ENCODE measurements at regions not wholly inside any gene's neighbourhood (a gene's known extent, or its start where the extent isn't known, plus 50 kb on each side); places are given as distances from the start of the nearest gene placed in this dataset.

DNA sequence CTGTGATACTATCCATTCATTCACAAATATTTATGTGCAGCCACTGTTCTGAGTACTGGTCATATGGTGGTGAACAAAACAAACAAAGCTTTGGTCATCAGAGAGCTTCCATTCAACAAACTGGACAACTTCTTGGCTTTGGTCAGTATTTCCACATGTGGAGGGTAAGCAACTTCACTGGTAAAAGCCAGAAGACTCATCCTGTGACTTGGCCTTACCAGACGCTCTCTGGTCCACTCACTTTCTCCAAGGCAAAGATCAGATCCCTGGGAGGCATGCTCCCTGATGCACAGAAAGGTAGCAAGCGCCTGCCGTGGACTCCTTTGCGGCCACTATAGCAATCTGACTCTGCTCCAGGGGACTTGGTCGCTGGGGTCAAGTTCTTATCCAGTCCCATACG, 179.5 kb downstream of the EN1 start:
- no peak for DNase-seq (ENCODE audit: low read depth, low spot score)
- no peaks in the 10 kb centered on the region for H3K36me3 ChIP-seq (ENCODE audit: insufficient read depth, insufficient read length, low read length)

DNA sequence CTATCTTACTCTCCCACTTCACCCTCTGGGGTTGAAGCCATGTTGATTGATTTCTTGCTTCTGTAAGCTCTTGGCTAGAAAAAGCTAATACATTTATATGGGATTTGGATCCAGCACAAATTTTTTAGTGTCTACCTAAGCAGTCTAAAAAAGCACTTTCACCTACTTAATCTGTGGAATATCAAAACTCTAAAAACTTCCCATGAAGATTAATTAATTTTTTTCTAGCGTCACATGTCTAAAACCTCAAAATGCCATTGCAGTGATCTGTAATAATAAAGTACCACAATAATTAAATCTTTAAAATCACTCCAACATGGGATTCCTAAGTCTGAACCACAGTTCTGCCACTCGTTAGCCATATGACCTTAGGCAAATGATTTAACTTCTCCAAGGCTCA, 180.1 kb downstream of the EN1 start:
- no peak for DNase-seq (ENCODE audit: low read depth, low spot score)
- Histone ChIP-seq H3K36me3 (ENCODE audit: insufficient read depth, insufficient read length, low read length) (no peaks in the 10 kb centered on the region), H3K9ac (ENCODE audit: insufficient read length, low read depth) (no peak overlapping the region), H3K9me3 (ENCODE audit: insufficient read depth, low read length) (no peaks in the 10 kb centered on the region), H3K4me1 (ENCODE audit: insufficient read depth, insufficient read length) (no peaks in the 10 kb centered on the region), H3K27me3 (ENCODE audit: insufficient read depth, insufficient read length) (no peaks in the 10 kb centered on the region), H3K4me3 (ENCODE audit: insufficient read length, low read depth) (no peak overlapping the region)
- no peak for TF ChIP-seq YY1 (IDR thresholded peaks at IDR 0.05; ENCODE audit: insufficient read depth, insufficient read length)
- no peak for TF ChIP-seq SUZ12 (IDR thresholded peaks at IDR 0.05; ENCODE audit: extremely low read depth, insufficient read depth, insufficient read length)
- TF ChIP-seq ZNF274 (IDR thresholded peaks at IDR 0.05; ENCODE audit: low read depth, low read length) = no peak

More for the DNA sequence above, 179.5 kb downstream of the EN1 start:
- Histone ChIP-seq H3K4me3 (ENCODE audit: insufficient read length, low read depth) (no peak overlapping the region), H3K9me3 (ENCODE audit: insufficient read depth, low read length) (no peaks in the 10 kb centered on the region), H3K27me3 (ENCODE audit: insufficient read depth, insufficient read length) (no peaks in the 10 kb centered on the region), H3K4me1 (ENCODE audit: insufficient read depth, insufficient read length) (no peaks in the 10 kb centered on the region), H3K9ac (ENCODE audit: insufficient read length, low read depth) (no peak overlapping the region)
- TF ChIP-seq ZNF274 (IDR thresholded peaks at IDR 0.05; ENCODE audit: low read depth, low read length) (no peak), YY1 (IDR thresholded peaks at IDR 0.05; ENCODE audit: insufficient read depth, insufficient read length) (no peak), SUZ12 (IDR thresholded peaks at IDR 0.05; ENCODE audit: extremely low read depth, insufficient read depth, insufficient read length) (no peak)

DNA sequence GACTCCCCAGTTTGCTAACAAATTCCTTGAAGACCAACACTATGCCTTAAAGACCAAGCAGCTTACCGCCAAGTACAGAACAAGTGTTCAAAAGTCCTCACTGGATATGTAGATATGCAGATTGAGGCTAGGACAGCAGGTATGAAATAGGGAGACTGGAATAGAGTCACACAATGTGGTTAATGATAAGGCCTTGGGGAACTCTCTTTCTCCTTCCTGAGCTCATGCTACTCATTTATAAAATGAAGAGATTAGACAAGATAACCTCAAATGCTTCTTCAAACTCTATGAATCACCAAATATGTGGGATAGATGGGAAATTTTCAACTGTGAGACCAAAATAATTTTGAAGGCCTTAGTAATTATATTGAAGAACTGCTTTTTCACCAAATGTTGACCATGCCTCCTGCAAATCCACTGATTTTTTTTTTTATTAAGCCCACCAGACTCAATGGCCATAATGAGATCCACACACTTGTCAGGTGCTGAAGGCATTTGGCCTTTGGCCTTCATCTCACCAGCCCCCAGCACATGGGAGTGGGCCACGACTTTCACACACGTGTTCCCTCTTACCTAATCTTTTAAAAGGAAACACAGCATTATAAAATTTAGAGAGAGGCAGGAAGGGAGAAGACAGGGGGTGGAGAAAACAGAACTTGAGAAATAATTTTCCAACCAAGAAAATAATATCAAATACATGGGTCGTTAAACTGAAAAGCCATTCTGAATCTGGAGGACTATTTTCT, 181.5 kb downstream of the EN1 start:
- Histone ChIP-seq H3K9ac (ENCODE audit: insufficient read length, low read depth) (no peak overlapping the region), H3K9me3 (ENCODE audit: insufficient read depth, low read length) (no peaks in the 10 kb centered on the region), H3K4me1 (ENCODE audit: insufficient read depth, insufficient read length) (no peaks in the 10 kb centered on the region), H3K4me3 (ENCODE audit: insufficient read length, low read depth) (no peak overlapping the region), H3K36me3 (ENCODE audit: insufficient read depth, insufficient read length, low read length) (no peaks in the 10 kb centered on the region), H3K27me3 (ENCODE audit: insufficient read depth, insufficient read length) (no peaks in the 10 kb centered on the region)
- DNase-seq (ENCODE audit: low read depth, low spot score) = no peak
- no peak for TF ChIP-seq SUZ12 (IDR thresholded peaks at IDR 0.05; ENCODE audit: extremely low read depth, insufficient read depth, insufficient read length)
- TF ChIP-seq ZNF274 (IDR thresholded peaks at IDR 0.05; ENCODE audit: low read depth, low read length) = no peak
- TF ChIP-seq YY1 (IDR thresholded peaks at IDR 0.05; ENCODE audit: insufficient read depth, insufficient read length) = no peak

GRCh38 chr2:118661179-118661578, 186.3 kb downstream of the EN1 start:
- H3K27me3 ChIP-seq (ENCODE audit: insufficient read depth, insufficient read length) = no peaks in the 10 kb centered on the region
- H3K36me3 ChIP-seq (ENCODE audit: insufficient read depth, insufficient read length, low read length) = no peaks in the 10 kb centered on the region
- DNase-seq (ENCODE audit: low read depth, low spot score) = no peak
- no peaks in the 10 kb centered on the region for H3K9me3 ChIP-seq (ENCODE audit: insufficient read depth, low read length)
- H3K4me3 ChIP-seq (ENCODE audit: insufficient read length, low read depth) = no peak overlapping the region
- H3K9ac ChIP-seq (ENCODE audit: insufficient read length, low read depth) = no peak overlapping the region
- no peaks in the 10 kb centered on the region for H3K4me1 ChIP-seq (ENCODE audit: insufficient read depth, insufficient read length)
- TF ChIP-seq ZNF274 (IDR thresholded peaks at IDR 0.05; ENCODE audit: low read depth, low read length) = no peak
- TF ChIP-seq SUZ12 (IDR thresholded peaks at IDR 0.05; ENCODE audit: extremely low read depth, insufficient read depth, insufficient read length) = no peak
- TF ChIP-seq YY1 (IDR thresholded peaks at IDR 0.05; ENCODE audit: insufficient read depth, insufficient read length) = no peak

DNA sequence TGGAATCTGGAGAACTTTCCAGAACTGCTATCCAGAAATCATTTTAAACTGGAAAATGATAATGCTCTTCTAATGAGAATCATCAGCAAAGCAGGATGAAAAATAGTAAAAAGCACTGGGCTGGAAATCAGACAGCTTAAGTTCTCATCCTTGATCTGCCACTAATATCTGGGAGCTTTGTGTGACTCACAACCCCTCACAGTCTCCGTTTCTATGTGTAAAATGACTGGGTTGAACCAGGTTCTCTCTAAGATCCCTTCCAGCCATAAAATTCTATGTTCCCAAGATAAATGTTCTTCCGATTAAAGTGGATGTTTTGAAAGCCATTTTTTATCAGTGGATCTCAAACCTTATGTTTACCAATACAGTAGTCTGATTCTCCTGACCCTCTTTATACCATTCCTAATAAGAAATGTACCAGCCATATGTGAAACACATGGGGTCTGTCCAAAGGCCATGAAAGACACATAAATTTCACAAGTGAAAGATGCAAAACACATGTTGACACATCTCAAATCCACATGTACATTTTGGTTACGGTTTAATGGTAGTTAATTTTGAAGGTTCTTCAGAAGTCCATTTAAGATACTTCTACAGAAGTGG, 188.8 kb downstream of the EN1 start:
- TF ChIP-seq YY1 (IDR thresholded peaks at IDR 0.05; ENCODE audit: insufficient read depth, insufficient read length) = no peak
- no peak for TF ChIP-seq ZNF274 (IDR thresholded peaks at IDR 0.05; ENCODE audit: low read depth, low read length)
- no peak for TF ChIP-seq SUZ12 (IDR thresholded peaks at IDR 0.05; ENCODE audit: extremely low read depth, insufficient read depth, insufficient read length)

DNA sequence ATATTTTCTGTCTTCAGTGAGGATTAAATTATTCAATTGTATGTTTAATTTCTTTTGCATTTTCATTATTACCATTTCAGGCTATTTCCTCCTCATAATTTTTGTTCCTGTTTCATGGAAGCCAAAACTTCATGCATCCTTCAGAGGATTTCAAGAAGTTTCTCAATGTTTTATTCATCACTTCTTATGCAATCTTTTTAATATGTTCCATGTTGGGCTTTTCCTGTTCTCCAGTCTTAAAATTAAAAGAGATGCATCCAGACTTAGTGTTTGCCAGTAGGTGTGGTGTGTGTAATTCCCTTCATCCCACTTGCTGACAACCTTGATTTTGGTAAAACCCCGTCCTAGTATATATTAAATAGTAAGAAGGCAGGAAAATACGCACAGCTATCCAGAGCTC, 190.0 kb downstream of the EN1 start:
- DNase-seq (ENCODE audit: low read depth, low spot score) = no peak
- Histone ChIP-seq H3K9me3 (ENCODE audit: insufficient read depth, low read length) (no peaks in the 10 kb centered on the region), H3K36me3 (ENCODE audit: insufficient read depth, insufficient read length, low read length) (no peaks in the 10 kb centered on the region), H3K4me1 (ENCODE audit: insufficient read depth, insufficient read length) (no peaks in the 10 kb centered on the region), H3K27me3 (ENCODE audit: insufficient read depth, insufficient read length) (no peaks in the 10 kb centered on the region), H3K9ac (ENCODE audit: insufficient read length, low read depth) (no peak overlapping the region), H3K4me3 (ENCODE audit: insufficient read length, low read depth) (no peak overlapping the region)
- TF ChIP-seq SUZ12 (IDR thresholded peaks at IDR 0.05; ENCODE audit: extremely low read depth, insufficient read depth, insufficient read length) = no peak
- no peak for TF ChIP-seq ZNF274 (IDR thresholded peaks at IDR 0.05; ENCODE audit: low read depth, low read length)
- TF ChIP-seq YY1 (IDR thresholded peaks at IDR 0.05; ENCODE audit: insufficient read depth, insufficient read length) = no peak

More for the DNA sequence above, 188.8 kb downstream of the EN1 start:
- H3K36me3 ChIP-seq (ENCODE audit: insufficient read depth, insufficient read length, low read length) = no peaks in the 10 kb centered on the region
- H3K4me1 ChIP-seq (ENCODE audit: insufficient read depth, insufficient read length) = no peaks in the 10 kb centered on the region
- no peaks in the 10 kb centered on the region for H3K9me3 ChIP-seq (ENCODE audit: insufficient read depth, low read length)
- H3K27me3 ChIP-seq (ENCODE audit: insufficient read depth, insufficient read length) = no peaks in the 10 kb centered on the region
- H3K9ac ChIP-seq (ENCODE audit: insufficient read length, low read depth) = no peak overlapping the region
- no peak for DNase-seq (ENCODE audit: low read depth, low spot score)
- no peak overlapping the region for H3K4me3 ChIP-seq (ENCODE audit: insufficient read length, low read depth)

DNA sequence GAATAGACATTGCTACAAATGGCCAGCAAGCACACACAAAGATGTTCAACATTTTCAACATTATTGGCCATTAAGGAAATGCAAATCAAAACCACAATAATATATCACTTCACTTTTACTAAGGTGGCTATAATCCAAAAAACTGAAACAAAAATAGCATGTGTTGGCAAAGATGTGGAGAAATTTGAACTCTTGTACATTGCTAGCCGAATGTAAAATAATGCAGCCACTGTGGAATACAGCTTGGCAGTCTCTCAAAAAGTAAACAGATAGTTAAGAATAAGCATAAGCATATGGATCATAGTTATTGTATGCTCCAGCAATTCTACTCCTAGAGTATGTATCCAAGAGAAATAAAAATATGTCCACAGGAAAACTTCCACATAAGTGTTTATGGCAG, 192.5 kb downstream of the EN1 start:
- no peak overlapping the region for H3K9ac ChIP-seq (ENCODE audit: insufficient read length, low read depth)
- H3K4me1 ChIP-seq (ENCODE audit: insufficient read depth, insufficient read length) = no peaks in the 10 kb centered on the region
- H3K4me3 ChIP-seq (ENCODE audit: insufficient read length, low read depth) = no peak overlapping the region
- TF ChIP-seq YY1 (IDR thresholded peaks at IDR 0.05; ENCODE audit: insufficient read depth, insufficient read length) = no peak
- TF ChIP-seq SUZ12 (IDR thresholded peaks at IDR 0.05; ENCODE audit: extremely low read depth, insufficient read depth, insufficient read length) = no peak
- no peak for TF ChIP-seq ZNF274 (IDR thresholded peaks at IDR 0.05; ENCODE audit: low read depth, low read length)
- no peaks in the 10 kb centered on the region for H3K36me3 ChIP-seq (ENCODE audit: insufficient read depth, insufficient read length, low read length)
- H3K9me3 ChIP-seq (ENCODE audit: insufficient read depth, low read length) = peaks cover 7% of the 10 kb centered on the region
- DNase-seq (ENCODE audit: low read depth, low spot score) = no peak
- no peaks in the 10 kb centered on the region for H3K27me3 ChIP-seq (ENCODE audit: insufficient read depth, insufficient read length)

All from NT2/D1 (cell line).